OCI-LY3 (cell line): ENCODE measurements at regions not wholly inside any gene's neighbourhood (a gene's known extent, or its start where the extent isn't known, plus 50 kb on each side); places are given as distances from the start of the nearest gene placed in this dataset.

Experiments used
- H2AFZ ChIP-seq: fragments of 200-600, 300-600 bp; shearing (Covaris generic); 2 replicates; pipeline ENCODE4 v1.6.0; 2014; ENCODE audit warnings: antibody characterized with exemption, low read depth, low read length
- H3K27ac ChIP-seq: fragments of 200-600, 300-600 bp; sonication (generic); 2 replicates; pipeline ENCODE4 v1.5.1; 2014; ENCODE audit warnings: mild to moderate bottlenecking, low read length, moderate library complexity, mixed read lengths
- H3K27me3 ChIP-seq: fragments of 200-600, 300-600 bp; sonication (generic); 2 replicates; pipeline ENCODE4 v1.6.1; 2014; ENCODE audit warnings: low read depth, low read length, mixed read lengths
- H3K36me3 ChIP-seq: fragments of 200-600, 300-600 bp; sonication (generic); replicated peaks from 2 replicates; pipeline ENCODE3; 2014; ENCODE audit warnings: low read depth, low read length, mixed read lengths
- H3K4me1 ChIP-seq: fragments of 300-600, 200-600 bp; sonication (generic); 2 replicates; pipeline ENCODE4 v1.6.1; 2014; ENCODE audit warnings: low read length, mixed read lengths
- H3K4me2 ChIP-seq: fragments of 200-600, 300-600 bp; sonication (generic); 2 replicates; pipeline ENCODE4 v1.6.1; 2014; ENCODE audit warnings: low read length, mixed read lengths
- H3K4me3 ChIP-seq: fragments of 300-600, 200-600 bp; sonication (generic); 2 replicates; pipeline ENCODE4 v1.5.1; 2014; ENCODE audit warnings: antibody characterized with exemption, mild to moderate bottlenecking, low read length, moderate library complexity
- H3K79me2 ChIP-seq: fragments of 300-600, 200-600 bp; shearing (Covaris generic); 2 replicates; pipeline ENCODE4 v1.6.1; 2014; ENCODE audit warnings: mild to moderate bottlenecking, low read length, mixed read lengths
- H3K9ac ChIP-seq: fragments of 300-600, 200-600 bp; shearing (Covaris generic); 2 replicates; pipeline ENCODE4 v1.6.0; 2014; ENCODE audit warnings: mild to moderate bottlenecking, low read length, moderate library complexity
- H3K9me3 ChIP-seq: fragments of 200-600, 300-600 bp; shearing (Covaris generic); 2 replicates; pipeline ENCODE4 v1.6.1; 2014; ENCODE audit warnings: low read length, mixed read lengths; ENCODE audit not compliant: insufficient read depth
- H4K20me1 ChIP-seq: fragments of 200-600, 300-600 bp; sonication (generic); 2 replicates; pipeline ENCODE4 v1.6.1; 2016; ENCODE audit warnings: low read length, mixed read lengths; ENCODE audit not compliant: insufficient read depth
- EZH2phosphoT487 ChIP-seq: fragments of 200-600 bp; shearing (Covaris generic); IDR thresholded peaks from 2 replicates; pipeline ENCODE4 v1.6.1; 2018; ENCODE audit warnings: antibody characterized with exemption, mixed run types, low read depth
- TF ChIP-seq, protein P1 (sequence below): fragments of 200-600, 300-600 bp; sonication (generic); IDR thresholded peaks from 2 replicates; pipeline ENCODE4 v1.5.1; 2014; ENCODE audit warnings: antibody characterized with exemption, low read length, low read depth

DNA sequence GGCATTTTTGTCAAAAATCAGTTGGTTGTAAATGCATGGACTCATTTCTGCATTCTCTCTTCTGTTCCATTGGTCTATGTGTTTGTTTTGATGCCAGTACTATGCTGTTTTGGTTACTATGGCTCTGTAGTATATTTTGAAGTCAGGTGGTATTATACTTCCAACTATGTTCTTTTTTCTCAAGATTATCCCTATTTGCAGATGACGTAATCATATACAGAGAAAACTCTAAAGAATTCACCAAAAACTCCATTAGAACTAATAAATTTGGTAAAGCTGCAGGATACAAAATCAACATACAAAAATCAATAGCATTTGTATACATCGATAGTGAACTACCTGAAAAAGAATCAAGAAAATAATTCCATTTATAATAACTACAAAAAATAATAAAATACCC, 253.1 kb upstream of the NEGR1 start:
- Histone ChIP-seq H3K4me3 (no peak overlapping the region), H3K79me2 (no peaks in the 10 kb centered on the region), H4K20me1 (no peaks in the 10 kb centered on the region), H3K9ac (no peak overlapping the region), H3K4me2 (no peak overlapping the region), H3K36me3 (no peaks in the 10 kb centered on the region), H2AFZ (no peak overlapping the region), H3K9me3 (no peaks in the 10 kb centered on the region), H3K4me1 (no peaks in the 10 kb centered on the region), H3K27me3 (no peaks in the 10 kb centered on the region), H3K27ac (no peak overlapping the region)
- TF ChIP-seq EZH2phosphoT487 = no peak
- TF ChIP-seq, protein P1, sequence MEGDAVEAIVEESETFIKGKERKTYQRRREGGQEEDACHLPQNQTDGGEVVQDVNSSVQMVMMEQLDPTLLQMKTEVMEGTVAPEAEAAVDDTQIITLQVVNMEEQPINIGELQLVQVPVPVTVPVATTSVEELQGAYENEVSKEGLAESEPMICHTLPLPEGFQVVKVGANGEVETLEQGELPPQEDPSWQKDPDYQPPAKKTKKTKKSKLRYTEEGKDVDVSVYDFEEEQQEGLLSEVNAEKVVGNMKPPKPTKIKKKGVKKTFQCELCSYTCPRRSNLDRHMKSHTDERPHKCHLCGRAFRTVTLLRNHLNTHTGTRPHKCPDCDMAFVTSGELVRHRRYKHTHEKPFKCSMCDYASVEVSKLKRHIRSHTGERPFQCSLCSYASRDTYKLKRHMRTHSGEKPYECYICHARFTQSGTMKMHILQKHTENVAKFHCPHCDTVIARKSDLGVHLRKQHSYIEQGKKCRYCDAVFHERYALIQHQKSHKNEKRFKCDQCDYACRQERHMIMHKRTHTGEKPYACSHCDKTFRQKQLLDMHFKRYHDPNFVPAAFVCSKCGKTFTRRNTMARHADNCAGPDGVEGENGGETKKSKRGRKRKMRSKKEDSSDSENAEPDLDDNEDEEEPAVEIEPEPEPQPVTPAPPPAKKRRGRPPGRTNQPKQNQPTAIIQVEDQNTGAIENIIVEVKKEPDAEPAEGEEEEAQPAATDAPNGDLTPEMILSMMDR = no peak

DNA sequence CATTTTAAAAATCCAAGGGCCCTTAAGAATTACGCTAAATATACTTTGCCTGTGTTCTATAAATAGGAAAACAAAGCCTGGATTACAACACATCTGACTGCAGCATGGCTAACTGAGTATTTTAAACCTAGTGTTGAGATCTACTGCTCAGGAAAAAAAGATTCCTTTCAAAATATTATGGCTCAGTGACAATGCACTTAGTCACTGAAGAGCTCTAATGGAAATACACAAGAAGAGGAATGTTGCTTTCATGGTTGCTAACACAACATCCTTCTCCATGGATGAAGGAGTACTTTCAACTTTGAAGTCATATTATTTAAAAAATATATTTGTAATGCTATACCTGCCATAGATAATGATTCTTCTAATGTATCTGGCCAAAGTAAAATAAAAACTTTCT, 248.3 kb upstream of the NEGR1 start:
- Histone ChIP-seq H4K20me1 (no peaks in the 10 kb centered on the region), H3K27me3 (no peaks in the 10 kb centered on the region), H2AFZ (no peak overlapping the region)

DNA sequence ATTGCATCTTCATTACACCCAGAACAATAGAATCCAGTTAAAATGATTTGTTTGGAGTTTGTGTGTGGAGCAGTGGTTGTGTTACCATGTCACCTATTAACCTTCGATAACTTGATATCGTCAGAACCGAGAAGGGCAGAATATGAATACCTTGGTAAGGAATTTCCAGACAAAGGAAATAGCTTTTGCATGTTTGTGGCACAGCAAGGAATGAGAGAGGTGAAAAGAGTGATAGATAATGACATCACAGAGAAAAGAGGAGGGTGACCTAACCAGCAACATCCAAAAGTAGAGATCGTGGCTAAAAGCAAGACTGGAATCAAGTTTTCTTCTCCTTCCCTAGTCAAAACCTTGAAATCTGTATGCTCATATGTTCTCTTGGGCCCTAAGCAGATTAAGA, 244.6 kb upstream of the NEGR1 start:
- Histone ChIP-seq H2AFZ (no peak overlapping the region), H3K79me2 (no peaks in the 10 kb centered on the region)

More for the DNA sequence above, 248.3 kb upstream of the NEGR1 start:
- no peak overlapping the region for H3K27ac ChIP-seq
- H3K9me3 ChIP-seq = no peaks in the 10 kb centered on the region
- no peaks in the 10 kb centered on the region for H3K79me2 ChIP-seq
- no peak overlapping the region for H3K4me2 ChIP-seq
- no peaks in the 10 kb centered on the region for H3K4me1 ChIP-seq
- H3K9ac ChIP-seq = no peak overlapping the region
- no peak overlapping the region for H3K4me3 ChIP-seq
- no peaks in the 10 kb centered on the region for H3K36me3 ChIP-seq
- TF ChIP-seq, protein P1 = no peak

DNA sequence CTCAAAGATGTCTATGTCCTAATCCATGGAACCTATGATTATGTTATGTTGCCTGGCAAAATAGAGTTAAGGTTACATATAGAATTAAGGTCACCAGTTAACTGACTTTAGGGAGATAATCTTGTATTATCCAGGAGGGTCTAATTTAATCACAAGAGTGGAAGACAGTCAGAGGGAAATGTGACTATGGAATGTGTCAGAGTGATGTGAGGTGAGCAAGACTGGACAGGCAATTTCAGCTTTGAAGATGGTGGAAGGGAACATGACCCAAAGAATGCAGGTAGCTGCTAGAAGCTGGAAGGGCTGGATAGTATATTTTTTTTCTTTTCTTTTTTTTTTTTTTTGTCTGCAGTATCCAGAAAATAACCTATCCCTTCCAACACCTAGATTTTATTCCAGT, 241.7 kb upstream of the NEGR1 start:
- Histone ChIP-seq H3K36me3 (no peaks in the 10 kb centered on the region), H3K9me3 (no peaks in the 10 kb centered on the region), H3K4me1 (no peaks in the 10 kb centered on the region), H2AFZ (no peak overlapping the region), H4K20me1 (no peaks in the 10 kb centered on the region), H3K4me2 (no peak overlapping the region), H3K9ac (no peak overlapping the region), H3K27ac (no peak overlapping the region), H3K27me3 (no peaks in the 10 kb centered on the region), H3K4me3 (no peak overlapping the region), H3K79me2 (no peaks in the 10 kb centered on the region)
- TF ChIP-seq, protein P1 = no peak
- no peak for TF ChIP-seq EZH2phosphoT487

More for the DNA sequence above, 244.6 kb upstream of the NEGR1 start:
- no peak for TF ChIP-seq EZH2phosphoT487
- TF ChIP-seq, protein P1 = no peak
- H3K27ac ChIP-seq = no peak overlapping the region
- H3K27me3 ChIP-seq = no peaks in the 10 kb centered on the region
- H3K36me3 ChIP-seq = no peaks in the 10 kb centered on the region
- no peaks in the 10 kb centered on the region for H4K20me1 ChIP-seq
- no peaks in the 10 kb centered on the region for H3K4me1 ChIP-seq
- H3K9me3 ChIP-seq = no peaks in the 10 kb centered on the region
- H3K4me3 ChIP-seq = no peak overlapping the region
- H3K4me2 ChIP-seq = no peak overlapping the region
- H3K9ac ChIP-seq = no peak overlapping the region
